Smooth muscle cell (in vitro differentiated cells): ENCODE measurements at regions not wholly inside any gene's neighbourhood (a gene's known extent, or its start where the extent isn't known, plus 50 kb on each side); places are given as distances from the start of the nearest gene placed in this dataset.

Source experiments
- DNase-seq: peaks from one replicate; lab custom pipeline; 2025; ENCODE audit not compliant: unreplicated experiment; lab: John Stamatoyannopoulos, UW
- H2AFZ ChIP-seq: fragments of 200-600 bp; sonication (generic); 2 replicates; pipeline ENCODE4 v1.6.0; 2016; ENCODE audit warnings: antibody characterized with exemption, low read depth, mild to moderate bottlenecking
- H3F3A ChIP-seq: fragments of 200-600 bp; sonication (generic); 2 replicates; pipeline ENCODE4 v1.6.0; 2017; ENCODE audit warnings: antibody characterized with exemption, low read depth
- H3K27ac ChIP-seq: fragments of 200-600 bp; sonication (generic); 2 replicates; pipeline ENCODE4 v1.5.1; 2016; ENCODE audit warnings: low read depth, mild to moderate bottlenecking
- H3K27me3 ChIP-seq: fragments of 200-600 bp; sonication (generic); 2 replicates; pipeline ENCODE4 v1.6.1; 2016; ENCODE audit warnings: low read depth, mild to moderate bottlenecking
- H3K36me3 ChIP-seq: fragments of 200-600 bp; sonication (generic); 2 replicates; pipeline ENCODE4 v1.5.1; 2016; ENCODE audit warnings: low read depth
- H3K4me1 ChIP-seq: fragments of 200-600 bp; sonication (generic); 2 replicates; pipeline ENCODE4 v1.5.1; 2016; ENCODE audit warnings: low read depth
- H3K4me2 ChIP-seq: fragments of 200-600 bp; sonication (generic); 2 replicates; pipeline ENCODE4 v1.6.0; 2016; ENCODE audit warnings: mild to moderate bottlenecking
- H3K4me3 ChIP-seq: fragments of 200-600 bp; sonication (generic); 2 replicates; pipeline ENCODE4 v1.5.1; 2016; ENCODE audit warnings: mild to moderate bottlenecking
- H3K79me2 ChIP-seq: fragments of 200-600 bp; sonication (generic); 2 replicates; pipeline ENCODE4 v1.6.0; 2016; ENCODE audit warnings: low read depth, mild to moderate bottlenecking
- H3K9ac ChIP-seq: fragments of 200-600 bp; sonication (generic); 2 replicates; pipeline ENCODE4 v1.6.0; 2016; ENCODE audit warnings: low read depth
- H3K9me3 ChIP-seq: fragments of 200-600 bp; sonication (generic); replicated peaks from 2 replicates; pipeline ENCODE4 v1.5.1; 2016; ENCODE audit warnings: low read depth
- H4K20me1 ChIP-seq: fragments of 200-600 bp; sonication (generic); 2 replicates; pipeline ENCODE4 v1.6.0; 2016; ENCODE audit warnings: low read depth
- CTCF ChIP-seq: fragments of 200-600 bp; sonication (generic); IDR thresholded peaks from 2 replicates; pipeline ENCODE4 v1.5.1; 2017; ENCODE audit warnings: borderline replicate concordance, mild to moderate bottlenecking, antibody characterized with exemption; ENCODE audit not compliant: insufficient read depth, poor library complexity, severe bottlenecking
- WGBS: methylation state at CpG from one replicate; pipeline ENCODE4 v1.1.7; 2016; ENCODE audit warnings: low lambda C conversion rate; 5-methylcytosine and 5-hydroxymethylcytosine counted together

DNA sequence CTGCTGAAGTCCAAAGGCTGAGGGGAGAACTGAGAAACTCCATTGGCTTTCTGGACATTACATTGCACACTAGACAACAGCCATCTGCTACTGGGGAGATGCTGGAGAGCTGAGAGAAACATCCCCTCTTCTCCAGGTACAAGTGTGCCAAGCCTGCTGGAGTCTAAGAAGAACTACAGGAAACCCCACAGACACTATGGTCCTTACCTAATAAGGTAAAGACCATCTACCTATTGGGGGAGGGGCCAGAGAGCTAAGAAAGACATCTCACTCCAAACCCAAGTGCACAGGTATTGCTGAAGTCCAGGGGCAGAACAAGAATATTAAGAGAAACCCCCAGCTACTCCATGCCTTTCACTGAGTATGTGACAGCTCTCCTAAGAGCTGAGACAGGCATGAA lies 338.7 kb upstream of the NCKAP5 start:
- Histone ChIP-seq H3K4me1 (no peaks in the 10 kb centered on the region), H4K20me1 (no peaks in the 10 kb centered on the region), H2AFZ (no peak overlapping the region), H3K27me3 (no peaks in the 10 kb centered on the region), H3K4me2 (no peak overlapping the region), H3F3A (no peaks in the 10 kb centered on the region), H3K79me2 (no peaks in the 10 kb centered on the region), H3K36me3 (no peaks in the 10 kb centered on the region), H3K9me3 (no peaks in the 10 kb centered on the region), H3K9ac (no peak overlapping the region), H3K27ac (no peak overlapping the region), H3K4me3 (no peak overlapping the region)
- no peak for TF ChIP-seq CTCF
- DNase-seq: no peak

- TF ChIP-seq CTCF: no peak
- H4K20me1 ChIP-seq: no peaks in the 10 kb centered on the region
- DNase-seq: no peak
- no peak overlapping the region for H3K27ac ChIP-seq
- no peak overlapping the region for H2AFZ ChIP-seq
- no peak overlapping the region for H3K9ac ChIP-seq
- H3K9me3 ChIP-seq: no peaks in the 10 kb centered on the region
- H3K4me3 ChIP-seq: no peak overlapping the region
- H3K36me3 ChIP-seq: no peaks in the 10 kb centered on the region
- H3K4me1 ChIP-seq: no peaks in the 10 kb centered on the region
- H3K79me2 ChIP-seq: no peaks in the 10 kb centered on the region
- no peaks in the 10 kb centered on the region for H3F3A ChIP-seq
- H3K27me3 ChIP-seq: no peaks in the 10 kb centered on the region
- H3K4me2 ChIP-seq: no peak overlapping the region
Measured at GRCh38 chr2:133908171-133908570, 339.9 kb upstream of the NCKAP5 start.

GRCh38 chr2:133918141-133918540 lies 335.7 kb upstream of the MGAT5 start:
- H3K36me3 ChIP-seq: no peaks in the 10 kb centered on the region
- H3F3A ChIP-seq: no peaks in the 10 kb centered on the region
- no peak for DNase-seq
- no peak overlapping the region for H2AFZ ChIP-seq
- TF ChIP-seq CTCF: no peak
- no peaks in the 10 kb centered on the region for H3K9me3 ChIP-seq
- no peaks in the 10 kb centered on the region for H4K20me1 ChIP-seq
- H3K79me2 ChIP-seq: no peaks in the 10 kb centered on the region
- 85% methylated on average over 1 of the region's 1 CpG for WGBS
- no peak overlapping the region for H3K4me3 ChIP-seq
- H3K27me3 ChIP-seq: no peaks in the 10 kb centered on the region
- no peak overlapping the region for H3K27ac ChIP-seq
- no peak overlapping the region for H3K4me2 ChIP-seq
- H3K4me1 ChIP-seq: no peaks in the 10 kb centered on the region
- no peak overlapping the region for H3K9ac ChIP-seq

DNA sequence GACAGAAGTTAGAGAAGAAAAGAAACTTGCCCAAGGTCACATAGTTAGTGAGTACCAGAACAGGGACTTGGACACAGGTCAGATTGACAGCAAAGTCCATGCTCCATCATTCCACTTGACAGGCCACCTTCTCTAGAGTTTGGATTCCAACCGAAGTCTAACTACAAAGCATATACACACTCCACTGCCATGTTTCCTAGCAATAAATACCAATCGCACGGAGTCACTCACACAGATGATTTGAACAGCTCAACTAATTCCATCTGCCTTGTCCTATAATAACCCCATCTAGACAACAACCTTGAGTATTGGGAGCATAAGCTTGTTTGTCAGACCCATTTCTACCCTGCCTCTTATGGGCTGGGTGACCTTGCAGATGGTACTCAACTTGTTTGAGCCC lies 334.6 kb upstream of the MGAT5 start:
- TF ChIP-seq CTCF: no peak

More for the DNA sequence above, 334.6 kb upstream of the MGAT5 start:
- DNase-seq: no peak
- Histone ChIP-seq H3K27ac (no peak overlapping the region), H3K4me1 (no peaks in the 10 kb centered on the region), H4K20me1 (no peaks in the 10 kb centered on the region), H3K36me3 (no peaks in the 10 kb centered on the region), H3F3A (no peaks in the 10 kb centered on the region), H3K9ac (no peak overlapping the region), H3K9me3 (no peaks in the 10 kb centered on the region), H2AFZ (no peak overlapping the region), H3K4me2 (no peak overlapping the region), H3K4me3 (no peak overlapping the region), H3K79me2 (no peaks in the 10 kb centered on the region), H3K27me3 (no peaks in the 10 kb centered on the region)
- 56% methylated on average over 3 of the region's 3 CpGs for WGBS
